ENCODE measurements at regions not wholly inside any gene's neighbourhood (a gene's known extent, or its start where the extent isn't known, plus 50 kb on each side); places are given as distances from the start of the nearest gene placed in this dataset.

- Histone ChIP-seq H3K9me3 (ENCODE audit: control insufficient read depth, low read length) (no peaks in the 10 kb centered on the region), H3K36me3 (ENCODE audit: control insufficient read depth, insufficient read depth, low read length) (no peaks in the 10 kb centered on the region), H3K4me1 (ENCODE audit: control insufficient read depth, insufficient read depth, low read length) (no peaks in the 10 kb centered on the region), H3K27me3 (ENCODE audit: control insufficient read depth, insufficient read depth, low read length) (no peaks in the 10 kb centered on the region), H3K4me3 (ENCODE audit: low read length) (no peak overlapping the region), H3K9ac (ENCODE audit: low read length) (no peak overlapping the region)
These were observed 93.9 kb downstream of the DACT1 start for GRCh38 chr14:58731465-58732293.

GRCh38 chr14:58732387-58732786 is 94.6 kb downstream of the DACT1 start:
- Histone ChIP-seq H3K9me3 (ENCODE audit: control insufficient read depth, low read length) (no peaks in the 10 kb centered on the region), H3K9ac (ENCODE audit: low read length) (no peak overlapping the region), H3K4me1 (ENCODE audit: control insufficient read depth, insufficient read depth, low read length) (no peaks in the 10 kb centered on the region), H3K36me3 (ENCODE audit: control insufficient read depth, insufficient read depth, low read length) (no peaks in the 10 kb centered on the region), H3K27me3 (ENCODE audit: control insufficient read depth, insufficient read depth, low read length) (no peaks in the 10 kb centered on the region), H3K4me3 (ENCODE audit: low read length) (no peak overlapping the region)

DNA sequence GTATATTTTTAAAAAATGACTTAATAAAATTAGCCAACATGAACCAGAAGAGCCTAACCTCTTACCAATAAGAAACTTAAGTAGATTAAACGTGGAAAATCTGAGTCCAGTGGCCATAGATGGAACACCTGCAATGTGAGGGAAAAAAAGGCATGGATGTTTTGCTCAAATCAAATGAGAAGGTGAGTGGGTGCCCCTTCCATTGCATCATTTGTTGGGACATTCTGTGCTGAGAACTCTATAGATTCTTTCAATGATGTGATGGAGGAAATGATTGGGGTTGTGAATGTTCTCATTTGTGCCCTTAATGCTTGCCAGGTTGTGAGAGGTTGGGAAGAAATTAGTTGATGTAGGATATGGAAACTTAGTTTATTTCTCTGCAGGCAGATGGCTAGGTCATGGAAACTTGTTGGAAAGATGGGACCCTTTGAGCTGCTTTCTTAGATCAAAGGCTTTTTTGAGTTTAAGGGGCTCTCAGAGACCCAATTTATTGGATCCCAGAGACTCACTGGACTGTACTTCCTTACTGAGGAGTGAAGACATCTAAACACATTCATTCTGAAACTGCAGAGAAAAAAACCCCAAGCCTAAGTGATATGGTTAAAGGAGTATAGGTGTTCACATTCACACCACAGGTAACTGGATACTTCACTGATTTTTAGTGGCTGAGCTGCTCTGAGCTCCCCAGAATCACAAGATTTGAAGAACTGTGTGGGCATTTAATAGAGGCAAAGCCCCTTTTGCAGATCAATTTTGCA is 95.9 kb downstream of the DACT1 start:
- H3K36me3 ChIP-seq (ENCODE audit: control insufficient read depth, insufficient read depth, low read length): no peaks in the 10 kb centered on the region
- no peaks in the 10 kb centered on the region for H3K9me3 ChIP-seq (ENCODE audit: control insufficient read depth, low read length)
- H3K4me3 ChIP-seq (ENCODE audit: low read length): no peak overlapping the region
- no peaks in the 10 kb centered on the region for H3K27me3 ChIP-seq (ENCODE audit: control insufficient read depth, insufficient read depth, low read length)
- peaks cover 3% of the 10 kb centered on the region for H3K4me1 ChIP-seq (ENCODE audit: control insufficient read depth, insufficient read depth, low read length)
- H3K9ac ChIP-seq (ENCODE audit: low read length): no peak overlapping the region

- Histone ChIP-seq H3K4me3 (ENCODE audit: low read length) (no peak overlapping the region), H3K27me3 (ENCODE audit: control insufficient read depth, insufficient read depth, low read length) (no peaks in the 10 kb centered on the region), H3K9me3 (ENCODE audit: control insufficient read depth, low read length) (no peaks in the 10 kb centered on the region), H3K4me1 (ENCODE audit: control insufficient read depth, insufficient read depth, low read length) (peaks cover 3% of the 10 kb centered on the region), H3K36me3 (ENCODE audit: control insufficient read depth, insufficient read depth, low read length) (no peaks in the 10 kb centered on the region), H3K9ac (ENCODE audit: low read length) (no peak overlapping the region)
These were observed 97.8 kb downstream of the DACT1 start for GRCh38 chr14:58735596-58735995.

GRCh38 chr14:58736606-58737005 is 98.8 kb downstream of the DACT1 start:
- Histone ChIP-seq H3K27me3 (ENCODE audit: control insufficient read depth, insufficient read depth, low read length) (no peaks in the 10 kb centered on the region), H3K9me3 (ENCODE audit: control insufficient read depth, low read length) (no peaks in the 10 kb centered on the region), H3K4me3 (ENCODE audit: low read length) (no peak overlapping the region), H3K9ac (ENCODE audit: low read length) (no peak overlapping the region), H3K36me3 (ENCODE audit: control insufficient read depth, insufficient read depth, low read length) (no peaks in the 10 kb centered on the region), H3K4me1 (ENCODE audit: control insufficient read depth, insufficient read depth, low read length) (peaks cover 3% of the 10 kb centered on the region)

GRCh38 chr14:58737511-58737910 is 99.7 kb downstream of the DACT1 start:
- Histone ChIP-seq H3K9ac (ENCODE audit: low read length) (no peak overlapping the region), H3K4me1 (ENCODE audit: control insufficient read depth, insufficient read depth, low read length) (peaks cover 3% of the 10 kb centered on the region), H3K4me3 (ENCODE audit: low read length) (no peak overlapping the region)

DNA sequence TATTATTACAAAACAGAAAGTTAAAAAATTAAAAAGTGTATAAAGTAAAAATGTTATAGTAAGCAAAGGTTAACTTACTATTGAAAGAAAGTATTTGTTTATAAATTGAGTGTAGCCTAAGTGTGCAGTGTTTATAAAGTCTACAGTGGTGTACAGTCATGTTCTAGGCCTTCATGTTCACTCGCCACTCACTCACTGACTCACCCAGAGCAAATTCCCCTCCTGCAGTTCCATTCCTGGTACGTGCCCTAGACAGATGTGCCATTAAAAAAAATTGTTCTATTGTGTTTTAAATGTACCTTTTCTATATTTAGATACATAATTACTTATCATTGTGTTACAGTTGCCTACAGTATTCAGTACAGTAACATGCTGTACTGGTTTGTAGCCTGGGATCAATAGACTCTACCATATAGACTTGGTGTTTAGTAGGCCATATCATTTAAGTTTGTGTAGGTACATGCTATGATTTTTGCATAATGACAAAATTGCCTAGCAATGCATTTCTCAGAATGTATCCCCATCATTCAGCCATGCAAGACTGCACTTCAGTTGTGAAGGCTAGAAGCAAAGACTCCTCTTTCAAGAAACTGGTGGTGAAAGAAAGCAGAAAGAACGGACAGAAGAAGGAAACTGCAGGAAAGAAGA is 100.6 kb downstream of the DACT1 start:
- no peak overlapping the region for H3K9ac ChIP-seq (ENCODE audit: low read length)
- no peaks in the 10 kb centered on the region for H3K9me3 ChIP-seq (ENCODE audit: control insufficient read depth, low read length)
- H3K4me3 ChIP-seq (ENCODE audit: low read length): no peak overlapping the region
- no peaks in the 10 kb centered on the region for H3K36me3 ChIP-seq (ENCODE audit: control insufficient read depth, insufficient read depth, low read length)
- peaks cover 3% of the 10 kb centered on the region for H3K4me1 ChIP-seq (ENCODE audit: control insufficient read depth, insufficient read depth, low read length)
- H3K27me3 ChIP-seq (ENCODE audit: control insufficient read depth, insufficient read depth, low read length): no peaks in the 10 kb centered on the region

More at GRCh38 chr14:58737511-58737910, 99.7 kb downstream of the DACT1 start:
- no peaks in the 10 kb centered on the region for H3K9me3 ChIP-seq (ENCODE audit: control insufficient read depth, low read length)
- H3K27me3 ChIP-seq (ENCODE audit: control insufficient read depth, insufficient read depth, low read length): no peaks in the 10 kb centered on the region
- H3K36me3 ChIP-seq (ENCODE audit: control insufficient read depth, insufficient read depth, low read length): no peaks in the 10 kb centered on the region

DNA sequence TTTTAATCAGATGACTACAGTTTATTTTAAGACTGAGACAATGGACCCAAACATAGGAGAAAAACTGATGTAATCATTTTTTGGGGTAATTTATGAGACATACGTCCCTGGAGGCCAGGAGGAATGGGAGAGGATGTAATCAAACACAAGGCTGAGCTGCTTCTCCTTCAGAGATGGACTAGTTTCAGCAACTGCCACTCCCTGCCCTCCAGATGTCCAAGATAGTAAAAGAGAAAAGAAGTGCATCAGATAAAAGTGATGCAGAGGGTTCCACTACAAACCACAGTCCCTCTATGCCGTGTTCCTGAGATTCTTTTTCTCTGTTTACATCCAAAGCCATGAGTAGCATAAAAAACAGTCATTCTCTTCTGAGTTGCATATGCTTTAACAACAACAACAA is 101.1 kb downstream of the DACT1 start:
- Histone ChIP-seq H3K4me3 (ENCODE audit: low read length) (no peak overlapping the region), H3K27me3 (ENCODE audit: control insufficient read depth, insufficient read depth, low read length) (no peaks in the 10 kb centered on the region), H3K36me3 (ENCODE audit: control insufficient read depth, insufficient read depth, low read length) (no peaks in the 10 kb centered on the region), H3K4me1 (ENCODE audit: control insufficient read depth, insufficient read depth, low read length) (peaks cover 3% of the 10 kb centered on the region), H3K9me3 (ENCODE audit: control insufficient read depth, low read length) (no peaks in the 10 kb centered on the region), H3K9ac (ENCODE audit: low read length) (no peak overlapping the region)

DNA sequence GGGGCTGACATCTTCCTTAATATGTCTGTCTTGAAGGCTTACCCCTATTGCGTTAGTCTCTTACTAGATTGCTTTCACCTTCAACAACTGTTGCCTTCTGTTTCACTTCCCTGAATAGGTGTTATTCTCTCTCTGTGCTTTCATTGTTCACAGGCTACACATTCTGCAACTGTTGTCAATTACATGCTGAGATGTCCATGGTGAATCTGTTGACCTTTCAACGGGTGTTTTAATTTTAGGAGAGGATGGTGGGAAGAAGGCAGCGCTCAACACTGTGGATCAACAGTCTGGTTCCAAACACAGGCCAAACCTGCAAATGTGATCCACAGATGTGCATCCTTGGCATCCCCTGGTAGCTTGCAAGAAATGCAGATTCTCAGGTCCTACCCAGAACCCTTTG is 101.9 kb downstream of the DACT1 start:
- peaks cover 3% of the 10 kb centered on the region for H3K4me1 ChIP-seq (ENCODE audit: control insufficient read depth, insufficient read depth, low read length)
- H3K9ac ChIP-seq (ENCODE audit: low read length): no peak overlapping the region
- H3K4me3 ChIP-seq (ENCODE audit: low read length): no peak overlapping the region
- no peaks in the 10 kb centered on the region for H3K36me3 ChIP-seq (ENCODE audit: control insufficient read depth, insufficient read depth, low read length)
- no peaks in the 10 kb centered on the region for H3K27me3 ChIP-seq (ENCODE audit: control insufficient read depth, insufficient read depth, low read length)
- no peaks in the 10 kb centered on the region for H3K9me3 ChIP-seq (ENCODE audit: control insufficient read depth, low read length)

DNA sequence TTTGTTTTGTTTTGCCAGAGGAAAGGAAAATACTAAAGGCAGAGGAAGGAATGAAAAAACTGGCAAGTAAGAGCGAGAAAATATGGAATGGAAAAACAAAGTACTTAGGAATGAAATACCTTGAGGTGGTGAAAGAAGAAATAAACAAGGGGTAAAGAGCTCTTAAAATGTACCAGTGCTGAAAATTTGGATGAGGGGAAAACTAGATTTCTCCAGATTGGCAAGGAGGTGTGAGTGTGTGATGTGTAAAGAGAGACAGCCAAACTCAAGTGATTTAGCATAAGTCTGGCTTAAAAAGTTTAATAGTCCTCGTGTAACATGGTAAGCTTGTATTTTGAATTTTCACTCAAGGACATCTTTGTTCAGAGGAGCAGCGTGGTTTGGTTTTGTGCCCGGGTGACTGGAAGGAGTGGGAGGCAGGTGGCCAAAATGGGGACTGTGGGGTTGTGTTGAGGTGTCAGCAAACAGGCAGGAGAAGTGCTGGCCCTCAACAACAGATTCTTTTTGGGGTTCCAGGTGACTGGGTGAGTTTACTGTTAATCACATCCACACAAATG is 102.7 kb downstream of the DACT1 start:
- H3K9me3 ChIP-seq (ENCODE audit: control insufficient read depth, low read length): no peaks in the 10 kb centered on the region
- H3K4me3 ChIP-seq (ENCODE audit: low read length): no peak overlapping the region
- H3K27me3 ChIP-seq (ENCODE audit: control insufficient read depth, insufficient read depth, low read length): no peaks in the 10 kb centered on the region

DNA sequence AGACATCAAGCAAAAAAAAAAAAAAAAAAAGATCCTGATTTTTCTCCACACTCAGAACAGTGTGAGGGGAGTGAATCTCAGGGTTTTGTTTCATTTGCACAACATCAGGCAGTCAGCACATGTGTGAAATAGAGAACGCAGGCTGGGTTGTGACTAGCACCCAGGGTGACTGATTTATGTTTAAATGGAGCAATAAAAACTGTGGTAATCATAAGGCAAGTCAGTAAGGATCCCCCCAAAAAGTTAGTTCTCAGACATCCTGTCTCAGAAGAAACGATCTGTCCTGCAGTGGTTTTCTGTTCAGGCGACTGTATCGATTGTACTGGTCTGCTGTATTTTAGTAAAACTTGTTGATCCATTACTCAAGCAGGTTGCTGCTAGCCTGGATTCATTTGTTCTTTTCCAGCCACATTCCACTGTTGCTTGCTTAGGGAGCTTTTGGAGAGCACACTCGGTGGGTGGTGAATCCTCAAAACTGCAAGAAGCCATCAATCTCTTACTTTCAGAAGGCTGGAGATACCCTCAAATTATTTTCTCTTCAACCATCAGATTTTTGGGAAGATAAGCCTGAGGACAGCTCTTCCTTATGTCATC is 107.1 kb downstream of the DACT1 start:
- no peak overlapping the region for H3K4me3 ChIP-seq (ENCODE audit: low read length)
- no peak overlapping the region for H3K9ac ChIP-seq (ENCODE audit: low read length)
- H3K4me1 ChIP-seq (ENCODE audit: control insufficient read depth, insufficient read depth, low read length): peaks cover 16% of the 10 kb centered on the region
- H3K27me3 ChIP-seq (ENCODE audit: control insufficient read depth, insufficient read depth, low read length): no peaks in the 10 kb centered on the region
- H3K9me3 ChIP-seq (ENCODE audit: control insufficient read depth, low read length): no peaks in the 10 kb centered on the region
- no peaks in the 10 kb centered on the region for H3K36me3 ChIP-seq (ENCODE audit: control insufficient read depth, insufficient read depth, low read length)

More for the DNA sequence above, 102.7 kb downstream of the DACT1 start:
- no peak overlapping the region for H3K9ac ChIP-seq (ENCODE audit: low read length)
- no peaks in the 10 kb centered on the region for H3K36me3 ChIP-seq (ENCODE audit: control insufficient read depth, insufficient read depth, low read length)
- H3K4me1 ChIP-seq (ENCODE audit: control insufficient read depth, insufficient read depth, low read length): peaks cover 3% of the 10 kb centered on the region
